A673 (cell line): ENCODE measurements at regions not wholly inside any gene's neighbourhood (a gene's known extent, or its start where the extent isn't known, plus 50 kb on each side); places are given as distances from the start of the nearest gene placed in this dataset.

Experiments
- BruUV-seq: library from RNA; stranded (reverse); fragments of 400-500 nt; replicated peaks from 2 replicates; lab custom pipeline; 2021; lab: Mats Ljungman, UMichigan
- CTCF ChIA-PET: fragments of 300-600 bp; sonication (Branson Sonifier 250); formaldehyde crosslinking; loops from one replicate; lab custom pipeline; 2022; ENCODE audit warnings: antibody characterized with exemption; lab: Charles Lee
- POLR2A ChIA-PET: fragments of 300-600 bp; sonication (Branson Sonifier 250); formaldehyde crosslinking; loops from one replicate; lab custom pipeline; 2022; ENCODE audit warnings: antibody characterized with exemption; ENCODE audit not compliant: low non-redundant PET; lab: Charles Lee
- DNase-seq: peaks from one replicate; pipeline ENCODE4 v3.0.0-alpha.2; 2015; ENCODE audit warnings: low spot score
- H3K27ac ChIP-seq: fragments of 200-600 bp; sonication (generic); 2 replicates; pipeline ENCODE4 v1.5.1; 2016; ENCODE audit warnings: mixed run types, low read depth, mild to moderate bottlenecking, mixed read lengths, antibody characterized with exemption, low read length; ENCODE audit not compliant: poor library complexity, severe bottlenecking
- H3K27me3 ChIP-seq: fragments of 200-600 bp; sonication (generic); replicated peaks from 2 replicates; pipeline ENCODE4 v1.6.1; 2017; ENCODE audit warnings: mixed run types, low read depth, mild to moderate bottlenecking, mixed read lengths, antibody characterized with exemption, low read length; ENCODE audit not compliant: insufficient read depth, poor library complexity
- H3K36me3 ChIP-seq: fragments of 200-600 bp; sonication (generic); 2 replicates; pipeline ENCODE4 v1.6.1; 2016; ENCODE audit warnings: mixed run types, mild to moderate bottlenecking, mixed read lengths, antibody characterized with exemption, low read length; ENCODE audit not compliant: insufficient read depth, poor library complexity, severe bottlenecking
- H3K4me1 ChIP-seq: fragments of 200-600 bp; sonication (generic); 2 replicates; pipeline ENCODE4 v1.6.1; 2017; ENCODE audit warnings: mixed run types, mild to moderate bottlenecking, mixed read lengths, antibody characterized with exemption, low read length; ENCODE audit not compliant: insufficient read depth, poor library complexity, severe bottlenecking
- H3K4me3 ChIP-seq: fragments of 200-600 bp; sonication (generic); 2 replicates; pipeline ENCODE4 v1.5.1; 2016; ENCODE audit warnings: low read depth, mixed run types, mild to moderate bottlenecking, mixed read lengths, low read length; ENCODE audit not compliant: poor library complexity, severe bottlenecking
- H3K9me3 ChIP-seq: fragments of 200-600 bp; sonication (generic); 2 replicates; pipeline ENCODE4 v1.6.1; 2016; ENCODE audit warnings: mixed run types, low read depth, mild to moderate bottlenecking, mixed read lengths, antibody characterized with exemption, low read length; ENCODE audit not compliant: poor library complexity, severe bottlenecking
- CTCF ChIP-seq: fragments of 300-800, 200-600 bp; sonication (generic); conservative IDR thresholded peaks from 2 replicates; pipeline ENCODE4 v1.5.1; 2017; ENCODE audit warnings: low read depth, mild to moderate bottlenecking, antibody characterized with exemption, low read length, moderate library complexity, mixed read lengths
- EZH2 ChIP-seq: fragments of 200-600 bp; sonication (generic); IDR thresholded peaks from 2 replicates; pipeline ENCODE4 v1.6.1; 2017; ENCODE audit warnings: borderline replicate concordance, low read depth, mild to moderate bottlenecking, mixed read lengths, antibody characterized with exemption, low read length; ENCODE audit not compliant: poor library complexity, severe bottlenecking
- intact Hi-C: fragments of 100-400 bp; cut with micrococcal nuclease; formaldehyde crosslinking; loops from one replicate; pipeline ENCODE4 v1.10.0; 2022; ENCODE audit not compliant: unreplicated experiment

DNA sequence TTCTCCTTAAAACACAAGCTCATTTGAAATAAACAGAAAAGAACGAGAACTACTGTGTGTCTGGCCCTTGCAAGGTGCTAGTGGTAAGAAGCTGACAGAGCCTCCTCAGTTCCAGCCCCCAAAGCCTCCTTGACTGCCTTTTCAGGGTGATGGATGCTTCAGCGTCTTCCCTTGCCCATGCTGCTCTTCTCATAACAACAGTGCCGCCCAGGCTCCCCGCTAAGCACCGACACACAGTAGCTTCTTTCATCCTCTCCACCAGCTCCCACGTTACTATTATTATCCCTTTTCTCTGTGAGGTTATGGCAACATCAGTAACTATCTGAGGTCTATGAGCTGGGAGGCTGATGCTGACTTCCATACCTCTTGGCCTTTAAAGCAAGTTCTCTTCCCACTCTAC, 418.6 kb downstream of the TSN start:
- BruUV-seq: no TSS peak
- no peak for DNase-seq
- Histone ChIP-seq H3K27ac (no peak overlapping the region), H3K36me3 (no peaks in the 10 kb centered on the region), H3K27me3 (no peaks in the 10 kb centered on the region), H3K9me3 (no peaks in the 10 kb centered on the region), H3K4me3 (no peak overlapping the region), H3K4me1 (no peaks in the 10 kb centered on the region)
- POLR2A ChIA-PET: no interaction called here
- intact Hi-C loops: no loop called here
- CTCF ChIA-PET: no interaction called here
- TF ChIP-seq EZH2 (no peak), CTCF (no peak)

GRCh38 chr2:122179492-122180165, 424.2 kb downstream of the TSN start:
- Histone ChIP-seq H3K27ac (no peak overlapping the region), H3K9me3 (peaks cover 6% of the 10 kb centered on the region), H3K4me1 (peaks cover 4% of the 10 kb centered on the region), H3K27me3 (no peaks in the 10 kb centered on the region), H3K4me3 (no peak overlapping the region), H3K36me3 (no peaks in the 10 kb centered on the region)
- TF ChIP-seq EZH2 (no peak), CTCF (no peak)
- intact Hi-C loops: no loop called here
- DNase-seq: no peak
- no TSS peak for BruUV-seq
- CTCF ChIA-PET: no interaction called here
- POLR2A ChIA-PET: no interaction called here

DNA sequence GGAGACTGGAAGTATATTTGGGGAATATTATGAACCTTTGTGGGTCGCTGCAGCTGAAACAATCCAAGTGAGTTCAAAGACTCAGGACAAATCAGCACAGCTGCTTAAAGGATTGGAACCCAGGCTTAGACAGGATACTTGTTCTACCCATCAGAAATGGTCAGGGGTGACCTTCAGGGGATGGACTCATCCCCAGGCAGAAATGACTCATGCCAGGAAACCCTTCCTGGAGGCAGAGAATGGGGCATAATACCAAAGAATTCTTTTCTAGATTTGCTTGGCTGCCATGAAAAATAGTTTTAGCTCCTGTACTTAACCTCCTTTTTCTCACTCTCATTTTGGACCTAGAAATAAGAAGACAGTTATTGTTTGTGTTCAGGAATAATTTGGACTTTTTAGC, 425.5 kb downstream of the TSN start:
- no TSS peak for BruUV-seq
- peaks cover 10% of the 10 kb centered on the region for H3K4me1 ChIP-seq

More for the DNA sequence above, 425.5 kb downstream of the TSN start:
- Histone ChIP-seq H3K9me3 (peaks cover 6% of the 10 kb centered on the region), H3K36me3 (no peaks in the 10 kb centered on the region), H3K27me3 (no peaks in the 10 kb centered on the region), H3K27ac (no peak overlapping the region), H3K4me3 (no peak overlapping the region)
- no peak for DNase-seq
- intact Hi-C loops: no loop called here
- TF ChIP-seq EZH2 (no peak), CTCF (no peak)
- CTCF ChIA-PET: no interaction called here
- POLR2A ChIA-PET: no interaction called here
